ENCODE measurements at regions not wholly inside any gene's neighbourhood (a gene's known extent, or its start where the extent isn't known, plus 50 kb on each side); places are given as distances from the start of the nearest gene placed in this dataset.

DNA sequence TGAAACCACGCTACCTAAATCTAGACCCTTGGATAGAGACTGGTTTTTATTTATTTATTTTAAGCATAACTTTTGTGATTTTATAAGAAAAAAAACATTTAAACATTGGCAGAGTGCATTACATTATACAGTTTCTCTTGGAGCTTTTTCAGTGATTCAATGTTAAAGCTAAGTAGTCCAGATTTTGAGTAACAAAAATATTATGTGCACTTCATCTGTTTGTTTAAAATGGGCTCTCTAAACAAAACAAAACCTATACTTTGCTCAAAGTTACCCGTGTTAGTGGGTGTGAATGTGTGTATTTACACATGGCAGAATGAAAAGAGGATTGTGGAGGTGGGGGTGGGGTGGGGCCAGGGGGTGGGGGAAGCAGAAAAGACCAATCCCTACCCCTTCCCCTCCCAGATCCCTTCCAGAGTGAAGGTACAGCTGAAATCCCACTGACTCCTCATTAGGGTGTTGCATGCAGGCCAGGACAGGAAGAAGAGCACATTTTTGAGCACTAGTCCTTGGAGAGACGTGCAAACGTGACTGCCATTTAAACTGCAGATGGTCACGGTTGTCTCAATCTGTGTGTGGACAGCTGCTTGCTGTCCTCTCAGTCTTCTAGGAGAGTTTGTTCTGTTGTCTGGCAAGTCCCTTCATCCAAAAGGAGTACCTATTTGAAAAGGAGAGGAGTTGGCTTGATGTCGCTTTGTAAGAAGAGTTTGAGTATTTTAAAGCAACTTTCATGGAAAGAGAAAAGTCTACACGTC, 303.0 kb downstream of the ICOS start:
- DNase-seq = no peak

DNA sequence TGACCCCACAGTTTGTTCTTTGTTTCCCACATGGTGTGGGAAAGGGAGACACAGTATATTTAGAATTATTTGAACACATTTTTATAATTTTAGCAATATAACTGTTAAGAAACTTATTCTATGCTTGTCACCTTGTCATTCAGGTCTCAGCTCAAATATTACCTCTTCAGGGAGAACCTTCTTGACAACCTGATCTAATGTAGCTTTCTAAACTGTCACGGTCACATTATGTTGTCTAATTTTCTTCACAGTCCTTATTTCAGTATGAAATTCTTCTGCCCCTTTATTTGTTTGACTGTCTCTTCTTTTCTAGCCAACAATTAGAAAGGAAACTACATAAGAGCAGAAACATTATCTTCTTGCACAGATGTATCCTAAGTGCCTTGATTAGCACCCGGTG, 304.3 kb upstream of the PARD3B start:
- DNase-seq = no peak

DNA sequence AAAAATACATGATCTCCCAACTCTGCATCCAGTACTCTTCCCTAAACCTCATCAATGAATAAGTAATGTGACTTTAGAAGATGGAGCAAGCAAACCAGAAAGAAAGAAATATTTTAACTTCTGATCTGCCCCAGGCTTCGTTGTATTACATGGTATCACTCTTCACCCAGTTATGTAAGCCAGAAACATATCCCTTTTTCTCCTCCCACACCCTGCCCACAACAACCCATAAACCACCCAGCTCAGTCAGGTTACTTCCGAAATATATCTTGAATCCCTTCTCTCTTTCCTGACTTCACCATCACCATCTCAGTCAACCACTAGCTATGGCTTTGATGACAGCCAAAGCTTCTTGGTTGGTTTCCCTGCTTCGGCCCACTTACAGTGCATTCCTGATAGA, 295.8 kb upstream of the PARD3B start:
- no peak for DNase-seq

DNA sequence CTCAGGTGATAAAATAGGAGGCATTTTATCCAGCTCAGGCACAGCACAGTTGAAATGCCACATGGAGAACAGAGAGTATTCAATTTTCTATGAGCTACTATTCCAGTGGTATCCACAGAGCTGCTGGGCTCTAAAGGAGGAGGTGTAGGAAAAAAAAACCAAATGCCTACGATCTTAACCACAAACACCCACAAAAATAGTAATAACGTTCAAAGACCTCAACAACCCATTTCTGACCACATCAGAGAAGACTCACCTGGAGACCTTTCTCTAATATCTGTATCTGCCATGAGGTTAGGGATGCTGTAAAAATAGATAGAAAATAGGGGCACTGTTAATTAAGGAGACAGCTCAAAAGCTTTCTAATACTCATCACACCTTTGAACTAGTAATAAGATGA, 294.6 kb upstream of the PARD3B start:
- DNase-seq = no peak

DNA sequence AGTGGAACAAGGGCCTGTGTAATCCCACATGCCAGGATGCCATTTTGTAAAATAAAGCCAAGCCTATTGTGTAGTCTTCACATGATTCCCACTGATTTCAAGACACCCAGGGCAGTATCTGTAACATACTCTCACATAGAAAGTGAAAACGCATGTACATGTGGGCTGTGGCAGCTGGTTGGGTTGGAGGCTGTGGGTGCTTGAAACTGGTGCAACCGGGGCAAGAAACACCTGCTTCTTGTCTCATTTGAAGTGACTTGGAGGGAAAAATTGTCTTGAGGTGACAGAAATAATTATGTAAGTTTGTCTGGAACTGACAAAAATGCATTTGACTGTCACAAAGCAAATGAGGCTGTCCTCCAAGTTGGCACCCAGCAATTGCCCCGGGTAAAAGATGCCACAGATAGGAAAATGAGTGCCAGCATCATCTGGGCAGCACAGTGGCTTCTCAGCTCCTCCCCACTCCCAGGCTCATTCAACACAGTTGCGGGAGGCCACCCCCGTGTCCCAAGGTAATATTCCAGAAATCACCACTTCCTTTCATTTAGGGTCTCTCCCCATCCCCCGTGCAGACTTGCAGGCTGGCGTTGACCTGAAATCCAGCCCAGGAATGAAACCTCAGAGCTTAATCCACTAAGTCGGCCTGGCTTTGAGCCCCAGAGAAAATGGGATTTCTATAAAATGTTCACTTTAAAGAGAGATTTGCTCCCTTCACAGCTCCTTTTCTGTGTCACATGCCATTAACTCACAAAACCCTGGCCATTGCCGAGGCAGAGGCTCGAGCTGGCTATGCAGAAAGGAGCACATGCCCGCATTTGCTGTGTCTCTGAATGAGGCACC, 293.9 kb upstream of the PARD3B start:
- no peak for DNase-seq

DNA sequence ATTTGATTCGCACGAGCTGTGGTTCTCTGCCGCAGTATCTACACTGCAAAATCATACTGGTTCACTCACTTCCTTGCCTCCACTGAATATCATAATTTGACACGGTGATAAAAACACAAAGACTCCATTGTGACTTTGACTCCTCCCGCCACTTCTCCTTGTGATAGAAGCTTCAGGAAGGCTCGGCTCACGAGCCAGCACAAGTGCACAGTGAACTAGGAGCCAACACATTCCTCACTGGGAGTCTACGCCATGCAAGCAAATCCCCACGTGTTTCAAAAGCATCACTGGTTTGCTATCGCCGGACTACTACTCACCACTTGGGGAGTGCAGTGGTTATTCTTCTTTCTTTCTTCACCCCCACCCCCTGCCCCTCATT, 293.3 kb upstream of the PARD3B start:
- DNase-seq = no peak

DNA sequence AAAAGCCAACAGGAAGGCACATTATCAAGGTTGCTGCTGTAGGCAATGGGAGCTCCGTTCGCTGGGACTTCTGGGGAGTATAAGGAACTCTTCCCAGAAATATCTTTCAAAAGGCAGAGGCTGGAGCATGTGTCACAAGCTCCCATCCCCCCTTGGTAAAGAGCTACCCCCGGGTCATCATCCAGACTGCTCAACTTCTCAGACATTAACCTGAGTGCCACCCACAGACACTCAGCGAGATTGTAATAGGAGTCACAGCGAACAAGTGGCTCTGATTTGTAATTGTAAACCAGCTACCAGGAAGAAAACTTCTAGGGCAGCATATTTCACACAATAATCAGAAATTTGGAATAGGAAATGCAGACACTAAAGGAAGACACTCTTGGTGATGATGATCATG, 290.2 kb upstream of the PARD3B start:
- no peak for DNase-seq

DNA sequence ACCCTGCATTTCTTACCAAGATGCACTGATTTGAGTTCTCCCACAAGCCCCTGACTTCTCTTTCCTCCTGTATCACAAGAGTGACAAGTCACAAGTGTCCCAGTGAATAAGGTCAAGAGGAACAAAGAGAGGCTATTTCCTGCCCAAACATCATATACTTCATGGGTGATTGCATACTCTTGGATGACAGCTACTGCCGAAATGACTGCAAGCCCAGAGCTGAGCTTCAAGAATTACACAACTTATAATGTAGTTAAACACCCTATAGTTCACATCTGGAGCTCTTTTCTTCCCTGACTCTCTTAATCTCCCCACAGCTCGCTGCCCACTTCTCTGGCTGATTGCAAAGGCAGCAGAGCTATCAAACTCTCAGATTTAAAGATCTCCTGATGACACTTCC, 289.7 kb upstream of the PARD3B start:
- no peak for DNase-seq

DNA sequence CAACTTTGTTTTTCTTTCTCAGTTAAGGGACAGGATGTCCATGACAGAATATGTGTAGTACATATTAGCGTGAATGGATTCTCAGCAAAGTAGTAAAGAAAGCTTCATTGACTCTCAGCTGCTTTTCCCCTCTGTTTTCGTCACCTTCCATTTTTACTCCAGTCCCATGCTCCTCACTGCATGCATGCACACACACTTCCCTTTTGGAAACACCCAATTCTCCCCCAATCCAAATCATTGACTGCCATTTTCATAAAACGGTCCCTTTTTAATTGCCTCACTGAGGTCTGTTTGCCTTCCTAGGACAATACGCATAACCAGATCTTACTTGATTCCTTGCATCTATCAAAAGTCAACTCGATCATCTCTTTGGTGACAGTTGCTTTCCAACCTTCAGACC, 287.5 kb upstream of the PARD3B start:
- no peak for DNase-seq

DNA sequence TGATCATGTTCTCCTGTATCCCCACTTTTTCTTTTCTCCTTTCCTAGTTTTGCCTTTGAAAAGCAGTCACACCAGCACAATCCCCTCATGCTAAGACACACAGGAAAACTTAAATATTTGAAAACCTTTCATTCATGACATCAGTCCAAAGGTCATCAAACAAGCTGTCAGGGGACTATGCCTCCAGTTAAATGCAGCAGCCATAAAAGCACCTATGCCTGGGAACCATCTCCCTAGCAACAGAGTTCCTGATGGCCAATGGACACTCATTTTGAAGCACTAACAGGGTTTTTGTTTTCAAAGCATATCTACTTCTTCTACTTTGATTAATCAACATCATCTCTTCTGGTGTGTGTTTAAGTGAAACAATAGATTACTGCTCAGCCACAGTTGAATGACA, 286.4 kb upstream of the PARD3B start:
- no peak for DNase-seq

DNA sequence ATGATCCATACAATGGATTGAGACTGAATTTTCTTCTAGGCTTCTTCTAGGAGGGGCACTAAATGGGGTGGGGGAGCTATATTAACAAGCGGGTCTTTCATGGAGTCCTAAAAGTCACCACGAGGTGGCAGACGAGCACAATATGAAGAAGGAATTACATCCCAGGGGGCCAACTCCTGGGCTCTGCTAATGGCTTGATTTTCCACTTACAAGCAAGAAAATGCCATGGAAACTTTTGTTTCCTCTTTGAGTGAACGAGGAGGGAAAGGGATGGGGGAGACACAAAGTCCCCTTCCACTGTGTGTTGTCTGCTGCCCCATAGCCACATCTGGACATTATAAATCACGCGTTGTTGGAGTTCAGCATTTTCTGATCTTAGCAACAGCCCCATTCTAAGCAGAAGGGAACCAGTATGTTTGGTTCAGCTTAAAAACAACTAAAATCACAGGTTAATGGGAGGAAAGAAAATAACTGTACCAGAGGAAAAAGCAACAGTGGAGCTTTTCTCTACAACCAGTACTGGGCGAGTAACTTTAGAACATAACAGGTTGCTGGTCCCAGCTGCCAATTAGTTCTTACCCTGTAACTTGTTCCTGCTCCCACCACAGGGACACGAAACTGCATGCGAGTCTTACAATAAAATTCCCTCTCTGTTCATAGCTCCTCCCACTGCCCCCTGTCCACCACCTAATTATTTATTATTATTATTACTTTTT, 285.0 kb upstream of the PARD3B start:
- peak; percentile 21 for DNase-seq

DNA sequence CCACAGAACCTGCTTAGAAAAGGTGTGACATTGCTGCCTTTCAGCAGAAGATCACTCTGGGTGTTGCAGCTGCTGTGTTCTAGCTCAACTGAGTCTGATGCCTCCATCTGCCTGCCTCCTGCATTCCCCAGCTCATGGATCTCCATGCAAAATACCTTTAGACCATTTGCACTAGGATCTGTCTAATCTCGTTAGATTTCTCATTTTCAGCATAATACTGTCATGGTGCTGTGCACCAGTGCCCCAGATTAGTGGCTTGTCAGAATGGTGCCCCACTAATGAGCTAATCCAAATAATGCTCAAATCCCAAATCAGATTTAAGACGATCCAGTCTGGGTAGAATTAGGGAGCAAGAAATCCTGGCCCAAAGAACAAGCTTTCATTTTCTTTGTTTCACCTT, 284.4 kb upstream of the PARD3B start:
- DNase-seq = no peak

DNA sequence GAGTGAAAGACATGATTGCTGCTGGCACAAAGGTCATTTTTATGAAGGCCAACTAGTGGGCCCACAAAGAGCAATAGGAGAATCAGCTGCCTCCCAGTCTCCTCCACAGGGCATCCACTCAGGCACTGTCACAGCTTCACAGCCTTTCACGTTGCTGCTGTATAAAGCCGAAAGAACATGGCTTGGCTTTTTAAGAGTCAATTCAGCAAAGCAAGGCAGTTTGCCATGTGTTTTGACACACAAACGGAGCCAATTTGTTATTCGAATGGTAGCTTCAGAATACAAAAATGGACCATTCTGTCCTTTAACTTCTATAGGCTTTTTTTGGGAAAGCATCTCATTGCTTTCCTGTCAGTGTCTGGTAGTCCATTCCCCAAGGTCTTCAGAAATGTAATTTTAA, 283.4 kb upstream of the PARD3B start:
- no peak for DNase-seq

DNA sequence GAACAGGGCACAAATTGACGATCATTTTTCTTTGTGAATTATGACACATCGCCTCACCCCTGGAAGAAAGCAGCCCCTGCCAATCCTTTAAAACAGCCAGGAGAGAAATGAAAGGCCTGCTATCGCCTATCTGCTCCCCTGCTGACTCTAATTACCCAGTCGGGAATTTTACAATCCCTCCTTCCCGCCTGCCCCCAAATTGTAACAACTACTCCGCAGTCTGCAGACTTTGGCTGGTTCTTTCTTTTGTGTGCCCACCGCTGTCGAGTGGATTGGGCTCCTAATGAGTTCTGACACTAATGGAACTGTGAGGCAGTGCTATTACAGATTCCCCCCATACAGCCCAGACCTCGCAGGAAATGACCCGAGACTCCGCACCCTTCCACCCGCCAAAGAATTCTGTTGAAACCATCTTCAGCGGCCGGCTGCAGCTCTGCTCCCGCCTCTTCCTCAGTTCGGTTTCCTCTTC, 281.2 kb upstream of the PARD3B start:
- no peak for DNase-seq

DNA sequence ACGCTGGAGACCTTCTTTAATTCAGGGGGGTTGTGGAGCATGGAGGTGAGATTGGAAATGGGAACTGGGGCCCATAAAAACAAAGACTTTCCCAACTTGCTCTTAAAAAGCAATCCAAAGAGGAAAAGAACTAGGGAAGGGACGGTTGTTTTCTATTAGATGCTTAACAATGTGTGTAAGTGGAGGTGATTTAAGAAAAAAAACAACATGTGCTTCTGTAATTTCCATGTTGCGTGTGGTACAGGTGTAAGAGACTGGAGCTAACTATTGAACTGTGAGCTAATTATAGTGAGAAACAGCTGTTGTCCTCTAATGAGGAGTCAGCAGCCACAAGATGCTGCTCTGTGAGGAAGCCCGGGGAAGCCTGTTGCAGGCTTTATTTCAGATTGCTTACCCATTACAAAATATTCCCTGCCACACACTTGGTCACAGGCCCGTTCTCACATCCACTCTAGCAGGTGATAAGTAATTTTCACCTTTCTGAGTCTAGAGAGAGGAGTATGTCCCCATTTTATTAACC, 280.6 kb upstream of the PARD3B start:
- no peak for DNase-seq

DNA sequence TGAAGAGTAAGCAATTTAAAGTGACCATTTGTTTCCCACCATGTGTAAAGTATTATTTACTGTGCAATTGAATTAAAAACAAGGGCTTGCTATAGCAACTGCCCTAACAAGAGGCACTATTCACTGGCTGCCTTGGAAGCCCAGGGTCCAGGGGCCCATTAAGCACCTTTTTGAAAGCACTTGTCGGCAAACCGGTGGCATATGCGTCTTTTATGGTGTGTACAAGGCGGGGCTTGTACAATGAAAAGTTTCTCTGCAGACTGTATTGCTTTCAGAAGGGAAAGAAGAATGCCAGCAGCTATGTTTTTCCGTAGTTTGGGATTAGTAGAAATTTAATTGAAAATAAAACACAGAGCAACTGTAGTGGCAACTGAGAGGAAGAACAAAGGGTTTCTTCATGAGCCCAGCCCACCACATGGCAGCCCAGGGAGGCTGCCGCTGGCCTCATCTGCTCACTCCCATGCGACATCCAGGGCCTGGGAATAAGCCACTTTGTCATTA, 279.5 kb upstream of the PARD3B start:
- DNase-seq = no peak

DNA sequence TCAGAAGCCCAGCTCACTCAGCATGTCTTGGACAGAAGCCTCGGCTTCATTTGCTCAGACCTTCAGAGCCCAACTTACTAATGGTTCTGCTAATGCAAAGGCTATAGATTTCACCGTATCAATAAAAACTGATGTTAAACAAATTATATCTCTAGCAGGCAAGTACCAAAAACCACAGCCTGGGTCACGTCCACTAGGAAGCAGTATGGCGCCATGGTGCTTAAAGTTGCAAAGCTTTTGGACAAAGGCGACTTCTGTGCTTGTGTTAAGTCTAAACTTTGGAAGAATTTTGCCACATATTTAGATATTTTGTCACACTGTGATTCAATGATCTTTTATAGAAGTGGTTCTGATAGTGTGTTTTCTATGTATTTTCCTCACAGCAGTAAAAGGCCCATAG, 276.8 kb upstream of the PARD3B start:
- DNase-seq = no peak

DNA sequence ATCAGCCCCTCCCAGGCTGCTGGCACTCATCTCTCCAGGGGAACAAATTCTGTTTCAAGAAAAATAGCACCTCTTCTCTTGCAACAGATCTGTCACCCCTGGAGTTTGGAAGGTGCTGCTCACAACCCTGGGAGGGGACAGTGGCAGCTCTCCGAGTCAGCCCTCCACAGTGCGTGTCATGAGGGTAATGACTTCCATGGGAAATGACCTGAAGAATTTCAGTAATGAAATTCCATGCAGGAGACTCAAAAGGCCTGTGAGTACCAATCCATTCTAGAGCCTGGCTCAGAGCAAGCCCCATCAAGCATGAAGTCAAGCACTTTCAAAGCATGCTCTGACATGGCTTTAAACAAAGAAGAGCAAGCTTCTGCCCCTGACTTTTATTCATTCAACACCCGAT, 276.3 kb upstream of the PARD3B start:
- no peak for DNase-seq

DNA sequence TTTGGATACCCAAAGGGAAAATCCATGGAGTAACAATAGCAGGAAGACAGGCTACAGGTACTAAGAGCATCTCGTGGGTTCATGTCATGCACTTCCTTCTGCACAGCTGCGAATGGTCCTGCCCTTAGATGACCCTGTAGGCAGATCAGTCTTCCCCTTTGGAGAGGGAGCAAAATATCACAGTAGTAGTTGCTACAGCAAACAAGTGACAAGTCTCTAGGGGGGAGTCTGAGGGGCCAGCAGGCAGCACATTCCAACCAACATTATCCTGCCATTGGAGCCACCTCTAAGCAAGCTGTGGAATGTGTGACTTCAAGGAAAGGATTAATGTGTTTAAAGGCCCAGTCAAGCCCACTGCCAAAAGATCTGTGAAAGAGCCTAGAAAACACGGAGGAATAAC, 273.2 kb upstream of the PARD3B start:
- DNase-seq = no peak

DNA sequence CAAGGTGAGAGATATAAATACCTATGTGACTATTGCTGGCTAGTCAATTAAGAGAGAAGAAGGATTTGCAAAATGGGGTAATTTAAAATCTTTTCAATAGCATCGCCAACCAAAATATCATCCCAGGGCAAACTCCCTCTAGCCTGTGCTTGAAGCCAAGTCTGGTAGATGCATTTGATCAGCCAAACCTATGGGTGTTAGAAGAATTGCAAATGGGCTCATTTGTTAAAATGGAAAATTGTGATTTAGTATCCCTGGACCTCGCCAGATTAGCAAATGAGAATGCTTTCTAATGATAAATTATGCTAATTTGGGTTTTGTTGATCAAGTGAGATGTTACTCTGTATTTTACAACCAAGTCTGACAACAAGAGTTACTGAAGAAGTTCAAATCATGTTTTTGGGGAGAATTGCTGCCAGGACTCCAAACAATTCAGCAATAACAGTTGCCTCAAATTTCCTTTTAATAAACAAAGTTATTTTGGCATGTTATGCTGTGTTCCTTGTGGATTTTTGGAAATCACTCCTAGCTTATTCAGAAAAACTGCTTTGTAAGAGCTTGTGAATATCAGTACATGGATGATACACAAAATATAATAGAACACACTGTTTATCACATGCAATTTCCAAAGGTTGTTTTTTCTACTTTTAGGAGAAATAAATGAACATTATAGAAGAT, 272.5 kb upstream of the PARD3B start:
- no peak for DNase-seq

DNA sequence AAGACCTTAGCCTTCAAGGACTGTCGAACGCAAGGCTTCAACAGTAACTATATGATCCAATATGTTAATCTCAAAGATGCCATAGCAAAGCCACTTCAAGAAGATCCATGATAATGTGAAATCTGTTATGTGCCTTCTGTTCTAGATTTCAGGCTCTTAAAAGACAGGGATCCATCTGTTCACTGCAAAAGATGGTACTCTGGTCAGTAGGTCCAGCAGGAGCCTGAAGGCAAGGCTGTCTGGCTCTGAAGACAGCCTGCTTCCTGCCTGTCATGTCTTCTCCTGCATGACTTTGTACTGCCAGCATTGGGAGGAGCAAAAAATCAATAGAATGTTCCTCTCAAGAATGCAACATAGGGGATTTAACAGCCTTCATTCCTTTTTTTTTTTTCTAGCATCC, 270.8 kb upstream of the PARD3B start:
- DNase-seq = no peak

DNA sequence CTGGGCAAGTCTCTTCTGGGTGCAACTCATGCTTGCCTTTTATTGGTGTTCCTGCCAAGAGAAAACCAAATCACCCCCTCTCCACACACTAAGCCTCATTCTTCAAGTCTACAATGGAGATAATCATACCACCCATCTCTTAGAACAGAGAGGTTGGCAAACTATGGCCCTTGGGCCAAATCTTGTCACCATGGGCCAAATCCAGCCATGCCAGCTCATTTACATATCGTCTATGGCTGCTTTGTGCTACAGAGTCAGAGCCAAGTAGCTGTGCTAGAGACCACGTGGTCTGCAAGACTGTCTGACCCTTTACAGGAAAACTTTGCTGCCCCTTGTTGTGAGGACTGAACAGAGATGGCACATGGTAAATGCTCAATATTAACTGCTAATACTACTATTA, 270.3 kb upstream of the PARD3B start:
- no peak for DNase-seq

DNA sequence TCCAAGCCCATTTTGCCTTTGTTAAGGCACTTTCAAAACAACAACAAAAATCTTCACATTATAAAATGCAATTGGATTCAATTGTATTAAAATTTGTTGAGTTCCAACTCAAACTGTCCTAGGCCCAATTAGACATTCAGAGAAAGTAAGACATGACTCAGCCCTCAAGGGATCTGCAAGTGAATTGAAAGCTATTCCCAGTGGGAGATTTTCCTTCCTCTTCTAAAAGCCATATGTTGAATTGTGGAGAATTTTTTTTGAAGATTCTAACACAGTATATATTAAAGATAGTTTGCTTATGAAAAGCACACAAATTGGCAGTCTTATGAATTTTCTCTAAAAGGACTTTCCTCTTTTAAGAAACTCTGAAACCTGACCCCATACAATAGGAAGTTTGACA, 268.0 kb upstream of the PARD3B start:
- DNase-seq = no peak
